GM10248 (cell line): ENCODE measurements at regions not wholly inside any gene's neighbourhood (a gene's known extent, or its start where the extent isn't known, plus 50 kb on each side); places are given as distances from the start of the nearest gene placed in this dataset.

Experiments used
- CTCF ChIA-PET: fragments of 300-600 bp; sonication (Branson Sonifier 250); formaldehyde crosslinking; extraction: SDS; loops from one replicate; lab custom pipeline; 2021; ENCODE audit warnings: antibody characterized with exemption; lab: Yijun Ruan, JAX
- POLR2A ChIA-PET: fragments of 350-650 bp; sonication (Branson Sonifier 250); formaldehyde crosslinking; extraction: SDS; loops from one replicate; lab custom pipeline; 2020; ENCODE audit warnings: antibody characterized with exemption; lab: Yijun Ruan, JAX
- DNase-seq: peaks from one replicate; pipeline ENCODE4 v3.0.0; 2012; ENCODE audit errors: extremely low spot score
- TF ChIP-seq, protein P1 (sequence below): IDR thresholded peaks from 2 replicates; pipeline ENCODE4 v1.5.1; 2012; ENCODE audit warnings: mild to moderate bottlenecking, low read depth; ENCODE audit errors: extremely low read depth, missing control alignments, control extremely low read depth

DNA sequence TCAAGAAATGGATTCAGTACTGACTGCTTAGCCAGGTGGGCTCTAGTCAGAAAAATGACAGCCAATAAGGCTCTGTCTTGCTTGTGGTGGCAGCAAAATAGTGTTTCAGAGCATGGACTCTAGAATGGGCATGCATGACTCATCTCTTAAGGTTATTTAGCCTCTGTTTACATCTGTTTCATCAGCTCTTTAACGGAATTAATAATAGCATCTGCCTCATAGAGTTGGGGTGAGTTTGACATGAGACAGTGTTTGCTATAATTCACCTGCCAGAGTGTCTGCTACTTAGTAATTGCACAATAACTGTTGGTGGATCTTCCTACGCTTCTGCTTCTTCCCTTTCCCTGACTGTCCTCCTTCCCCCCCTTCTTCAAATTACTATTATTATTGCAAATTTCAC, 350.4 kb upstream of the SEMA6D start:
- CTCF ChIA-PET, result interaction anchor here (1.0 kb wide), 1 partner anchor 13 kb away, joined by 3 read pairs; no protein-coding TSS in a partner anchor
- POLR2A ChIA-PET, result no interaction called here
- TF ChIP-seq, protein P1, sequence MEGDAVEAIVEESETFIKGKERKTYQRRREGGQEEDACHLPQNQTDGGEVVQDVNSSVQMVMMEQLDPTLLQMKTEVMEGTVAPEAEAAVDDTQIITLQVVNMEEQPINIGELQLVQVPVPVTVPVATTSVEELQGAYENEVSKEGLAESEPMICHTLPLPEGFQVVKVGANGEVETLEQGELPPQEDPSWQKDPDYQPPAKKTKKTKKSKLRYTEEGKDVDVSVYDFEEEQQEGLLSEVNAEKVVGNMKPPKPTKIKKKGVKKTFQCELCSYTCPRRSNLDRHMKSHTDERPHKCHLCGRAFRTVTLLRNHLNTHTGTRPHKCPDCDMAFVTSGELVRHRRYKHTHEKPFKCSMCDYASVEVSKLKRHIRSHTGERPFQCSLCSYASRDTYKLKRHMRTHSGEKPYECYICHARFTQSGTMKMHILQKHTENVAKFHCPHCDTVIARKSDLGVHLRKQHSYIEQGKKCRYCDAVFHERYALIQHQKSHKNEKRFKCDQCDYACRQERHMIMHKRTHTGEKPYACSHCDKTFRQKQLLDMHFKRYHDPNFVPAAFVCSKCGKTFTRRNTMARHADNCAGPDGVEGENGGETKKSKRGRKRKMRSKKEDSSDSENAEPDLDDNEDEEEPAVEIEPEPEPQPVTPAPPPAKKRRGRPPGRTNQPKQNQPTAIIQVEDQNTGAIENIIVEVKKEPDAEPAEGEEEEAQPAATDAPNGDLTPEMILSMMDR, result no peak
- no peak for DNase-seq

DNA sequence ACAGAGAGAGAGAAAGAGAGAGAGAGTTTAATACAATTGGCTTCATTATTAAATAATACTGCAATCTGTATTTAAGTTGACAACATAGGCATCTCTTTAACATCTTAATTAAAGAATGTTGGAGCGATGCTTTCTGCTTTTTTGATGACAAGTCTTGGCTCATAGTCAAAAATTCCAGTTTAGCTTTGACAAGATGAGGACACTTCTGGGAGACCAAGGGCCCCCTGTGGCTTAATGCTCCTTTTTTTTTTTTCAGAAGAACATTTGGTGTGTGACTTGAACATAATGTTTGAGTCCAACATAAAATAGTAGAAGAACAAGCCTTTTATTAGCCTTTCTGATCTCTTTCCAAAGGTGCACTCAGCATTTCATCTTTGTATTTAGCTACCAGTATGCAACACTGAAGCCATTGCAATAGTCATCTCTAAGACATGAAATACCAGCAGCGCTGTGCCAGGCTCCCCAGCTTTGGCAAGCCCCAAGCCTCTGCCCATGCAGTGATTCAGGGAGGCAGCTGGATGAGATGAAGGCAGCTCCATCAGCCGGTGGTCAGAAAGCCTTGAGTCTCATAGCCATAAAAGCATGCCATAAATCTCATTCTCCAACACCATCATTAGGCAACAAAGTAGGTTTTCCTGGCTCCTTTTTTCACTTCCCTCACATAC, 349.4 kb upstream of the SEMA6D start:
- TF ChIP-seq, protein P1, result no peak
- POLR2A ChIA-PET, result no interaction called here
- DNase-seq, result no peak
- CTCF ChIA-PET, result interaction anchor here (1.0 kb wide), 1 partner anchor 14 kb away, joined by 3 read pairs; no protein-coding TSS in a partner anchor

DNA sequence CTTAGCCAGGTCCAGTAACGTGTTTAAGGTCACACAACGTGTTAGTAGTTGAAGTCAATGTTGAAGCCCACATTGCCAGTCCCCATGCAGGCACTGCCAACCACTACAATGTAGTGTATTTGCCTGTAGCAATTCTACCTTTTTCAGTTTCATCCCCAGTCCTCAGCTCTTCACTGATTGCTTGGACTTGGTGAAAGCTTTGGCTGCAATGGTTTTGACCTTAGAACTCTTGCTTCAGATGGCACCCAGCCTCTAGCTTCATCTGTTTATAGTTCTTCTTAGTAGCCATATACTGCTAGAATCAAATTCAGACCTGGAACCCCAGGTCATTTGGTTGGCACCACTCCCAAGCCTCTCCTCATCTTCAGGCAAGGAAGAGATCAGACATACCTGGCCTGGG, 345.4 kb upstream of the SEMA6D start:
- ChIA-PET CTCF (interaction anchor here (2.5 kb wide), 1 partner anchor 18 kb away, joined by 6 read pairs; no protein-coding TSS in a partner anchor), POLR2A (no interaction called here)
- no peak for DNase-seq
- TF ChIP-seq, protein P1, result no peak

DNA sequence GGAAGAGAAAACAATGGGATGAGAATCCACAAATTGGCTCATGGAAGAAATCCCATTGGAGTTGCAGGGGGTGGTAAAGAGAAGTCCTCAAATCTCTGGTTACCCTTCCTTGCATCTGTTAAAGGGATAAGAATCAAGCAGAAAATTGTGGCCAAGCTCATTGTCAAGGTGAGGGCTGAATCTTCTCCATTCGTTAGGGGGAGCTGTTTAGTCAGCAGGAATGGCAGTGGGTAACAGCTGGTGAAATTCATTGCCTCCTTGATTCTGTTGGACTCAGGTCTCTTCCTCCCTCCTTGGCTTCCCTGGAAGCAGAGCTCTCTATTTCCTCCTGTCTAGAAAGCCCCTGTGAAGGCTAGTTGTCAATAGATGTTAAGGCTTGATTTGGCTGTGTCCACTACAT, 343.1 kb upstream of the SEMA6D start:
- DNase-seq, result no peak
- POLR2A ChIA-PET, result no interaction called here
- TF ChIP-seq, protein P1, result no peak
- CTCF ChIA-PET, result interaction anchor here (1.0 to 2.5 kb wide), 8 partner anchors 9 to 178 kb away, joined by 3 to 6 read pairs (median 4); no protein-coding TSS in a partner anchor

DNA sequence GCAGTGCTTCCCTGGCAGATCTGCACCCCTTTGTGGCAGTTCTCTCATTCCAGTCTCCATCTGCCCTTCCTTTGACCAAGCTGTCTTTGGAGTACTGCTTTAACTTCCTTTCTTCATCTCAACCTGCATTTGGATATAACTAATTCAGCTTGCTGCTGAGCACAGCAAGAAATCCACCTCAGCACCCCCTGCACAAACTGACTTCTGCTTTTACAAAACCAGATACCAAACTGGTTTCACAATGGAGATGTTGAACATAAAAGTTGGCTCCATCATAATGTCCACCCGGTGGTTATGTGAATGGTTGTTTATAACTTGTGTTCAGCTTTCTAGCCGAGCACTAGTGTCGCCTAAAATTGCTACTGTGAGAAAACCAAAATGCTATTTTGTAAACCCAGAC, 341.1 kb upstream of the SEMA6D start:
- CTCF ChIA-PET, result interaction anchor here (1.0 kb wide), 2 partner anchors 8 to 56 kb away, joined by 3 to 4 read pairs; no protein-coding TSS in a partner anchor
- POLR2A ChIA-PET, result no interaction called here
- TF ChIP-seq, protein P1, result no peak

DNA sequence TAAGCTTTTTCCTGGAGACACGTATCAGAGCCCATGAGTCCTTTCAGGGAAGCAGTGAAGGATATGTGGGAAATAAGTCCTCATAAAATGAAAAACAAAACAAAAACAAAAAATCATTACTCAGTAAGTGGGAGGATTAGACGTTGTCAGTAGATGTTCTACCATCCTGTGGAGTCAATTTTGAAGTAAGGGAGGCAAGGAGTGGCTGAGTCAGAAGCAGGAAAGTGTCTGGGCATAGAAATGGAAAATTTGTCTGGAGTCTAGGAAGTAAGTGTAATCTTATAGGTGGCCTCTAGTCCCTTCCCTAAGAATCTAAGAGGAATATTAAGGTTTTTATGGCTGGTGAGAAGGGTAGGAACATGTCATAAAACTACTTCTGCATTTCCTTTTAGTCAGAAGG, 339.8 kb upstream of the SEMA6D start:
- POLR2A ChIA-PET, result no interaction called here
- TF ChIP-seq, protein P1, result no peak
- CTCF ChIA-PET, result no interaction called here
- DNase-seq, result no peak

More for the DNA sequence above, 341.1 kb upstream of the SEMA6D start:
- DNase-seq, result no peak
